ENCODE measurements at regions not wholly inside any gene's neighbourhood (a gene's known extent, or its start where the extent isn't known, plus 50 kb on each side); places are given as distances from the start of the nearest gene placed in this dataset.

GRCh38 chr4:58205446-58206235 lies 1095.5 kb upstream of the IGFBP7 start:
- no peak for DNase-seq (ENCODE audit: low read depth)

DNA sequence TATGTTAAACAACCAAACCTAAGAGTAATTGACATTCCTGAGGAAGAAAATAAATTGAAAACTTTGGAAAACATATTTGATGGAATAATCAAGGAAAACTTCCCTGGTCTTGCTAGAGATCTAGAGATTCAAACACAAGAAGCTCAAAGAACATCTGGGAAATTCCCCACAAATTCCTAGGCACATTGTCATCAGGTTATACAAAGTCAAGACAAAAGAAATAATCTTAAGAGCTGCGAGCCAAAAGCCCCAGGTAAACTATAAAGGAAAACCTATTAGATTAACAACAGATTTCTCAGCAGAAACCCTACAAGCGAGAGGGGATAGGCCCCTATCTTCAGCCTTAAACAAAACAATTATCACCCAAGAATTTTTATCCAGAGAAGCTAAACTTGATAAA lies 1082.0 kb upstream of the IGFBP7 start:
- no peak for DNase-seq (ENCODE audit: low read depth)

DNA sequence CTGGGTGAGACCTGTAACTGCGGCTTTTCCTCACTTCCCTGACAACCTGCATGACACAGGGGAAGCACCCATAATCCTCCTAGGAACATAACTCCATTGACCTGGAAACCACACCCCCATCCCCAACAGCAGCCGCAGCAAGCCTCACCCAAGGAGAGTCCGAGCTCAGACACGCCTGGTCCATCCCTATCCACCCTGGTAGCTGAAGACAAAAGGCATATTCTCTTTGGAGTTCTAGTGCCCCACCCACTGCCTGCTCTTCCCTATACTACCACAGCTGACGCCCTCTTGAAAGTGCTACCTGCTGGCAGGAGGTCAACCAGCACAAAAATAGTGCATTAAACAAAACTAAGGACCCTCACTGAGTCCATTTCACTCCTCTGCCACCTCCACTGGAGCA lies 1080.9 kb upstream of the IGFBP7 start:
- no peak for DNase-seq (ENCODE audit: low read depth)

- DNase-seq (ENCODE audit: low read depth): no peak
These were observed 1078.1 kb upstream of the IGFBP7 start for GRCh38 chr4:58188316-58188715.

- DNase-seq (ENCODE audit: low read depth): no peak
These were observed 1064.8 kb upstream of the IGFBP7 start for GRCh38 chr4:58175024-58175423.

DNA sequence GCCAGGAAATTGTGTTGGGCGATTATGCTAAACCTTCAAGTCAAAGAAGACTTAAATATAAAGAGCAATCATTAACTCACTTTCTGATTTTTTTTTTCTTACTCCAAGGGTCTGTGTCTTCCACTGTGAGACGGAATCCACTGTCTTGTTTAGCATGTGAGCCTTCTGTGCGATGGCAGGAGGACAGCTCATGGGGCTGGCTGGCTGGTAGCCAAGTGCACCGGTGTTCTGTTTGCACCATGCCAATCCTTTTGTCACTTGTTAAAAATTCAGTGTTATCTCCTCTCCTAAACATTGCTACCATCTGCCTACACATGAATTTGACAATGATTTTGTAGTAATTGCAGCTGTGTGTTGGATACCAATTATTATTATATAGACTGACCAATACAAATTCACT lies 1056.3 kb upstream of the IGFBP7 start:
- no peak for DNase-seq (ENCODE audit: low read depth)

DNA sequence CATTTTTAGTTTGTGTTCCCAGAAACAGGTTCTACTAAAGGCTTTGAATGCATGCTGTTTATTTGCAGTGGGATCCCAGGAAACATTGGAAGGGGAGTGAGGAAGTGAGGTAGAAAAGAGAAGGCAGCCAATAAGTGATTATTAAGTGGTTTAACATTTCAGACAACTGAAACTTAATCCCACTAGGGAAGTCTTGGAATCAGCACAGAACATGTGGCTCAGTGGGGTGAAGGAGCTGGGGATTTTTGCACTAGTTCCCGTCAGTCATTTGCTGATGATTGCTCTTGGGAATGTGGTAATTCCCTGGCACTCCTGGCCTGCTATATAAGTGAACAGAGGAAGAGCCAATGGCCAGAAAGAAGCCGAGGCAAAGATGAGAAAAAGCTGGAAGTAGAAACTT lies 1053.0 kb upstream of the IGFBP7 start:
- DNase-seq (ENCODE audit: low read depth): no peak

GRCh38 chr4:58149404-58150085 lies 1039.4 kb upstream of the IGFBP7 start:
- no peak for DNase-seq (ENCODE audit: low read depth)

GRCh38 chr4:58144721-58145120 lies 1034.5 kb upstream of the IGFBP7 start:
- DNase-seq (ENCODE audit: low read depth): no peak

- DNase-seq (ENCODE audit: low read depth): no peak
These were observed 1028.8 kb upstream of the IGFBP7 start for GRCh38 chr4:58138786-58139668.

GRCh38 chr4:58136604-58137003 lies 1026.4 kb upstream of the IGFBP7 start:
- no peak for DNase-seq (ENCODE audit: low read depth)

- no peak for DNase-seq (ENCODE audit: low read depth)
These were observed 1017.5 kb upstream of the IGFBP7 start for GRCh38 chr4:58127680-58128079.

DNA sequence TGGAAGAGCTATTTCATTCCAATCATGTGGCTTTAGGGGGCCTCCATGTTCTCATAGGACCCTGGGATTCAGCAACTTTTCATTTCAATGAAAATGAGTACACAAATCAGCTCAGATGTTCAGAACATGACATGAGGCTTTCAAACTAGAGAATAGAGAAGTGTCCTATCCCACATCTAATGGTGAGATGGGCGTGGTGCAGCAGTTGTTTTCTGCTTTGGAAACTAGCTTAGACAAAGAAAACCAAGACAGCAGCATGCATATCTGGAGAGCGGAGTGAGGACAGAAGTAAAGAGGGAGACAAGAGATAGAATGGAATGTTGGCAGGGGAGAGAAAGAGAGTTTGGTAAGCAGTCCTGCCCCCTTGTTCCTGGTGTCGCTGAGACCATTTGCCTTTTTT lies 1009.1 kb upstream of the IGFBP7 start:
- no peak for DNase-seq (ENCODE audit: low read depth)

GRCh38 chr4:58113126-58113525 lies 1002.9 kb upstream of the IGFBP7 start:
- no peak for DNase-seq (ENCODE audit: low read depth)

GRCh38 chr4:58111818-58112217 lies 1001.6 kb upstream of the IGFBP7 start:
- DNase-seq (ENCODE audit: low read depth): no peak

DNA sequence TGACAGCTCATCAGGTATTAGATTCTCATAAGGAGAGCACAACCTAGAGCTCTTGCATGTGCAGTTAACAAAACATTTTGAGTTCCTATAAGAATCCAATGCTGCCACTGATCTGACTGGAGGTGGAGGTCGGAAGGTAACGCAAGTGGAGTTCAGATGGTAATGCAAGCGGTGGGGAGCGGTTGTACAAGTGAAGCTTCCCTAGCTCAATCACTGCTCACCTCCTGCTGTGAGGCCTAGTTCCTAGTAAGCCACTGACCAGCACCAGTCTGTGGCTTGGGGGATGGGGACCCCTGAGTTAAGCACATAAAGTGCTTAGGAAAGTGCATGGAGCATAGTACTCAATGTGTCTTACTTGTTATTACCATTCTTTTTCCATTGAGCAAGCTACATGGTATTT lies 983.2 kb upstream of the IGFBP7 start:
- no peak for DNase-seq (ENCODE audit: low read depth)

DNA sequence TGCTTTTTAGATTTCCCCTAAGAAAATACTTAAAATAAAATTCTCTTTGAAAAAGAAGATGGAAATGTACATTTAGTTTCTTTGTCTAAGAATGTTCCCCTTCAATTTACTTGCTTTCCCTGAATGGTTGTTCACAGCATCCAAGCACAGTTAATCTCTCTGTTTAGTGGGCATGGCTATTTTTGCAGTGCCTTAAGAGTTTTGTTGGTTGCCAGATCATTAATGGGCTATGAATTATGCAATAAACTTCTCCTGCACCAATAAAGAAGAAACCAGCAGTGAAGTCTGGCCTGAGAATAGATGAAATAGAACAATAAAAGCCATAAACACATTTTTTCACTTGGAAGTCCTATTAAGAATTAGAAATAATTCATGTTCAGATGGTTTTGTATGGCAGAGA lies 980.4 kb upstream of the IGFBP7 start:
- DNase-seq (ENCODE audit: low read depth): no peak

- no peak for DNase-seq (ENCODE audit: low read depth)
These were observed 971.2 kb upstream of the IGFBP7 start for GRCh38 chr4:58081356-58081755.

DNA sequence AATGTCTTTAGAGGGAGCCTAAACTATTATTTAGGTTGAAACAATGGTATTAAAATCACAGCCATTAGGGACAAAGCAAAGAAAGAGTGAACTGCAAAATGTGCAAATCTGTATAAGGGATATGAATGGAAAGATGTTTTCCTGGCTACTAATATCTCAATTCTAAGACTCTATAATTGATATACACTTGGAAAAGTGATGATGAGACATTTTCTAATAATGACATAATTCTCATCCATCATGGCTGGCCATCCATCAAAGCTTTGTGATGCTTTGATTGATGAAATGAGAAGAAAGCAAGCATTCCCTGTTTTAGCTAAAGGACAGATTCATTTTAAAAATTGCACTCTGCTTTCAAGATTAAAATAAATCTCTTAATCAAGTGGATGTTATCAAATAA lies 965.5 kb upstream of the IGFBP7 start:
- no peak for DNase-seq (ENCODE audit: low read depth)

- DNase-seq (ENCODE audit: low read depth): no peak
These were observed 964.2 kb upstream of the IGFBP7 start for GRCh38 chr4:58074382-58074781.

DNA sequence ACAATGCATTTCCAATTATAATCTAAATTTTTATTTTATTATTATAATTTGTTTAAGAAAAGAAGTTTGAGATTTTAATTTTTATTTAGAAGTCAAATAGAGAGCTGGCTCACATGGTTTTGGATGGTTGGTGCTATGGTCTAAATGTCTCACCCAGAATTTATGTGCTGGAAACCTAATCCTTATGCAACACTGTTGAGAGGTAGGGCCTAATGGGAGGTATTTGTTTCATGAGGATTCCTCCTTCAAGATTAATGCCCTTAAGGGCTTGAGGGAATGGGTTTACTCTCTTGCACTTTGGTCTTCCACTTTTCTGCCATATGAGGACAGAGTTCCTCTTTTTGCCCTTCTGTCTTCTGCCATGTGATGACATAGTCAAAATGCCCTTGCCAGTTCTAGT lies 960.5 kb upstream of the IGFBP7 start:
- no peak for DNase-seq (ENCODE audit: low read depth)

GRCh38 chr4:58064653-58065052 lies 954.5 kb upstream of the IGFBP7 start:
- no peak for DNase-seq (ENCODE audit: low read depth)
